Body of pancreas (tissue), 4 donors: ENCODE measurements at regions not wholly inside any gene's neighbourhood (a gene's known extent, or its start where the extent isn't known, plus 50 kb on each side); places are given as distances from the start of the nearest gene placed in this dataset.

Experiments
- ATAC-seq: fragments of 150-250 bp; one replicate; pipeline ENCODE4 v1.9.1; 2016
- DNase-seq, 4 donors: peaks; one replicate each; pipeline ENCODE4 v3.0.0-alpha.2; 2019
- H3K27ac ChIP-seq, 4 donors: fragments of 200-600 bp; sonication (generic); 1 replicate in 3 of 4; 2 replicates in 1 of 4; pipeline versions ENCODE4 v1.5.1 to v1.6.1; 2016 to 2019; ENCODE audit warnings: mild to moderate bottlenecking in 1 of 4, mixed read lengths in 1 of 4, moderate library complexity in 1 of 4
- H3K27me3 ChIP-seq, 2 donors: fragments of 200-600 bp; sonication (generic); one replicate each; pipeline ENCODE4 v1.6.0; 2016; ENCODE audit warnings: mild to moderate bottlenecking in 1 of 2
- H3K36me3 ChIP-seq, 2 donors: fragments of 200-600 bp; sonication (generic); replicated peaks in 1 of 2; 2 replicates each; pipeline ENCODE4 v1.5.1; 2016; ENCODE audit warnings: low read depth in 2 of 2; ENCODE audit not compliant: insufficient read depth in 1 of 2
- H3K4me1 ChIP-seq: fragments of 200-600 bp; sonication (generic); one replicate; pipeline ENCODE4 v1.6.0; 2016
- H3K4me3 ChIP-seq, 2 donors: fragments of 200-600 bp; sonication (generic); 1 replicate in 1 of 2; 2 replicates in 1 of 2; pipeline ENCODE4 v1.5.1; 2016 to 2019
- H3K9me3 ChIP-seq, 3 donors: fragments of 200-600 bp; sonication (generic); 1 replicate in 2 of 3; 2 replicates in 1 of 3; pipeline ENCODE4 v1.5.1; 2016
- CTCF ChIP-seq, 7 experiments: fragments of 450-650 bp in 4 of 7; fragments of 200-600 bp in 3 of 7; sonication (generic) in 3 of 7; IDR thresholded peaks; one replicate each; pipeline ENCODE4 v1.5.1; 2016 to 2019; ENCODE audit warnings: antibody characterized with exemption in 7 of 7
- POLR2A ChIP-seq, 3 donors: fragments of 450-650 bp; IDR thresholded peaks; one replicate each; pipeline ENCODE4 v1.6.1; 2016; ENCODE audit warnings: antibody characterized with exemption in 3 of 3, mild to moderate bottlenecking in 2 of 3
- WGBS, 2 donors: methylation state at CpG; one replicate each; pipeline ENCODE4 v1.1.5; 2017; 5-methylcytosine and 5-hydroxymethylcytosine counted together
- intact Hi-C: fragments of 100-400 bp; cut with DNase I; formaldehyde crosslinking; loops from one replicate; pipeline ENCODE4 v1.15.1; 2023

- Histone ChIP-seq H3K4me3 (no peak overlapping the region), H3K4me1 (no peaks in the 10 kb centered on the region)
These were observed 163.7 kb upstream of the USP9Y start for GRCh38 chrY:12537226-12537854.

GRCh38 chrY:12546746-12547420 is 154.1 kb upstream of the USP9Y start:
- intact Hi-C loops, result no loop called here
- no peaks in the 10 kb centered on the region for H3K36me3 ChIP-seq
- no peak overlapping the region for H3K4me3 ChIP-seq
- H3K27ac ChIP-seq, result no peak overlapping the region
- TF ChIP-seq POLR2A (IDR thresholded peaks at IDR 0.05), result no peak
- no peak for TF ChIP-seq CTCF (IDR thresholded peaks at IDR 0.05)
- H3K4me1 ChIP-seq, result no peaks in the 10 kb centered on the region
- DNase-seq, result no peak
- no peak for ATAC-seq
- no peaks in the 10 kb centered on the region for H3K27me3 ChIP-seq
- WGBS, 2 donors, result 46 to 55% methylated on average over 2 to 9 of the region's 9 CpGs
- H3K9me3 ChIP-seq, result no peaks in the 10 kb centered on the region

More at GRCh38 chrY:12537226-12537854, 163.7 kb upstream of the USP9Y start:
- no peak overlapping the region for H3K27ac ChIP-seq
- 3% methylated on average over 34 of the region's 46 CpGs; no CpG with 5 or more reads in 1 of the 2 donors for WGBS, 2 donors
- H3K27me3 ChIP-seq, result no peaks in the 10 kb centered on the region
- intact Hi-C loops, result no loop called here
- ATAC-seq, result no peak
- DNase-seq, result no peak
- no peaks in the 10 kb centered on the region for H3K9me3 ChIP-seq
- H3K36me3 ChIP-seq, result no peaks in the 10 kb centered on the region
- TF ChIP-seq POLR2A (IDR thresholded peaks at IDR 0.05), result no peak
- TF ChIP-seq CTCF (IDR thresholded peaks at IDR 0.05), result no peak

- H3K4me1 ChIP-seq, result no peaks in the 10 kb centered on the region
- H3K27ac ChIP-seq, result no peak overlapping the region
- no peak for ATAC-seq
- no peak for DNase-seq
- intact Hi-C loops, result no loop called here
- no peak for TF ChIP-seq POLR2A (IDR thresholded peaks at IDR 0.05)
- TF ChIP-seq CTCF (IDR thresholded peaks at IDR 0.05), result no peak
- no peaks in the 10 kb centered on the region for H3K36me3 ChIP-seq
- 47 to 73% methylated on average over 3 to 4 of the region's 4 CpGs for WGBS, 2 donors
- no peak overlapping the region for H3K4me3 ChIP-seq
- no peaks in the 10 kb centered on the region for H3K9me3 ChIP-seq
- H3K27me3 ChIP-seq, result no peaks in the 10 kb centered on the region
These were observed 148.4 kb upstream of the USP9Y start for GRCh38 chrY:12552471-12553283.

- Histone ChIP-seq H3K4me3 (no peak overlapping the region), H3K27me3 (no peaks in the 10 kb centered on the region), H3K27ac (no peak overlapping the region), H3K36me3 (no peaks in the 10 kb centered on the region), H3K4me1 (no peaks in the 10 kb centered on the region), H3K9me3 (no peaks in the 10 kb centered on the region)
- no peak for ATAC-seq
- intact Hi-C loops, result no loop called here
- DNase-seq, result no peak
- TF ChIP-seq CTCF (IDR thresholded peaks at IDR 0.05), result no peak
- no peak for TF ChIP-seq POLR2A (IDR thresholded peaks at IDR 0.05)
- 13% methylated on average over 1 of the region's 1 CpG; no CpG with 5 or more reads in 1 of the 2 donors for WGBS, 2 donors
These were observed 147.1 kb upstream of the USP9Y start for GRCh38 chrY:12553909-12554308.
